Stimulated activated CD4-positive, alpha-beta T cell treated with anti-CD3 and anti-CD28 coated beads, Interleukin-2, amount 100 ng/mL, for 48 hours (primary cell): ENCODE measurements at regions not wholly inside any gene's neighbourhood (a gene's known extent, or its start where the extent isn't known, plus 50 kb on each side); places are given as distances from the start of the nearest gene placed in this dataset.
"Not testable (repeated sequence)": the region's sequence is repeated elsewhere in the genome, so short reads cannot be mapped to it uniquely, and the experiment has no call there.

ENCODE experiments used
- DNase-seq, 2 donors: peaks; one replicate each; pipeline ENCODE4 v3.0.0-alpha.2; 2020

DNA sequence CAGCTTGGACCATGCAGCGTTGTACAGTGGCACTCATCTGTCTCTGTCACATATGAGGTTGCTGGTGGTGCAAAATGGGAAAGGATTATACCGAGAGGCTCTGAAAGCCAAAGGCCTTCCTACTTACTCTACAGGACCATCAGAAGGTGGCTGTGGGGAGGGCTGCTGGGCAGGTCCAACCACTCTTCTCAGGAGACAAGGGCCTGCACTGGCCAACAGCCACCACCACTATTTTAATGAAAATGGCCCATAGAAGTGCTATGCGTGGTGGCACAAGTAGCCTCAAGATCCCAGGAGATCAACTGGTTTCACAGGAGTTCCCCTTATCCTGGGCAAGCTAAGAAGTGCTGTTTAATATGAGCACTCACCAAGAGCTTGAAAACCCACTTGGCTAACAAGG lies 52.3 kb downstream of the MRPL57 start:
- no peak for DNase-seq

DNA sequence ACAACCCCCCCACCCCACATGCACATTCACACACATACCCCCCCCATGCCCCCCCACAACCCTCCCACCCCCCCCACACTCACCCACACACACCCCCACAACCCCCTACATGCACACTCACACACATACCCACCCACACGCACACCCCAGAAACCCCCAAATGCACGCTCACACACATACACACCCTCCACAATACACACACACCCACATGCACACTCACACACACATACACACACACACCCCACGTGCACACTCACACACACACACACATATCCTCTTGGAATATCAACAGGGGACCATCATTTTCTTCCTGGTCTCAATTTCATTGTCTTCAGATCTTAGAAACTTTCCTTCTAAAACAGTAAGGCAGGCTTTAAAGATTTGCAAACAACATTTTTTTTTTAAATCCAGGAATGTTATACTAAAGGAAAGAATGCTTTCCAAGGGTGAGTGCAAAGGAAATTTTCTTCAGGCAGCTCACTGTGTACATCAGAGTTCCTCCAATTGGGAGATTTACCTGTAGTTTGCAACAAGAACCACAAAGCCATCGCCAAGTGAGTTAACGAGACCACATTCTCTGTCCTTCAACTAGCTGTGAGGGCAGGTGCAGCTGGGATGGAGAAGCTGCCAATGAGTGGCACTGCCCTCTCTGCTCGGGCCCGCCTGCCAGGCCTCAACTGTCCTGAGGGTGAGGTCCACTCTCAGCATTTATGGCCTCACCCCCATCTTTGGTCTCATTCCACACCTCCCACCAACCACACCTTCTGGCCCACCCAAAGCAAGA lies 53.0 kb downstream of the MRPL57 start:
- DNase-seq: no peak

GRCh38 chr13:21230516-21230915 lies 54.1 kb downstream of the MRPL57 start:
- no peak for DNase-seq

DNA sequence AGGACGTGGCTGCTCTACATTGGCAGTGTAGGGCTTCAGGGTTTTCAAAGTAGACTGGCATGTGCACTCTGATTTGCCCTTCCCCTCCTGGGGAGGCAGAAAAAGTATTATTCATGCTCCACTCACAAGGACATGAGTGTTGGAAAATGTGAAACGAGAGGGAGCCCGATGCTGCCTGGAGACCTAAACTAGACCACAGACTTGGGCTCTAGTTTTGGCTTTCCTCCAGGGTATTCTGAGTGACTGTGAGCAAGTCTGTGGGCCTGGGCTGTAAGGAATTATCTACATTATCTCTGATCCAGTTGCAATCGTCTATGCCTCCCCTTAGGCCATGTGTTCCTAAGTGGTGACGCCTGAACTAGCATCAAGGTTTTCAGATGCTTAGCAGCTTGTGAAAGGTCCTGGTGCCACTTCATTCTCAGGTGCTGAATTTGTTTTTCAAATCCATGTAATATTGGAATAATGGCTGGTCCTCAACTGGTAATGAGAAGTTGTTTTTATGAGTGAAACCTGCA lies 55.0 kb downstream of the MRPL57 start:
- DNase-seq: no peak

GRCh38 chr13:21232196-21232595 lies 55.7 kb downstream of the MRPL57 start:
- DNase-seq: no peak

GRCh38 chr13:21232599-21232998 lies 56.1 kb downstream of the MRPL57 start:
- DNase-seq: no peak

DNA sequence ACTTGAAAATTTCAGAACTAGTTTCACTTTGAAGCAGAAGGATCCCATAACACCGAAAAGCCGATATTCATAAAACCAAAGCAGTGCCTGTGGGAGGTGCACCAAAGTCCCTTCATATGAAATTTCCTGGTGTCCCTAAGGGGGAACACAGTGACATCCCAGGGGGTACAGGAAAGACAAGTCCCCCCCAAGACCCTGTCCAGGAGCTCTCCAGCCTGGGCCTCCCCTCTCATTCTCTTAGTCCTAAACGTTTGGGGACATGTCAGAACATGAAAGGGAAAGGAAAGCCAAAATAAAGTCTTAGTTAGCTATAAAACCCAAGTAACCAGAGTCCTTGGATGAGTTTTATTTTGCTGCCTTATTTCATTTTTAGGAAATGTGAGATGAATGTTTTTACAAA lies 56.6 kb downstream of the MRPL57 start:
- no peak for DNase-seq

DNA sequence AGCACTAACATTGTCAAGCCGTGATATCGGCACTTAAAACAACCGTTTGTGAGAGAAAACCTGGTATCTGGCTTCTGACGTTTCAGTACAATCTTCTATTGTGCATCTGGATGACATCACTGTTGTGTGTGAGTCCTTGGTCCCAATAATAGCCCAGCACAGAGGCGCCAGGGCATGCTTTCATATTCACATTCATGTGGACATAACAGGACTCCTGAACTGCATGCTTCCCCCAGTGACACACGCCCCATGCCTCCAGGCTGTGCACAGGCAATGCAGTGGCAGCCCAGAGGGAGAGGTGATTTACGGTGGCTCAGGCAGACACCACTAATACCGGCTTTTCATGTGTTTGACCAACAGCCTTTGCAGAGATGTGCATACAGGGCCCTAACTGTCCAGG lies 58.1 kb downstream of the MRPL57 start:
- DNase-seq: no peak

DNA sequence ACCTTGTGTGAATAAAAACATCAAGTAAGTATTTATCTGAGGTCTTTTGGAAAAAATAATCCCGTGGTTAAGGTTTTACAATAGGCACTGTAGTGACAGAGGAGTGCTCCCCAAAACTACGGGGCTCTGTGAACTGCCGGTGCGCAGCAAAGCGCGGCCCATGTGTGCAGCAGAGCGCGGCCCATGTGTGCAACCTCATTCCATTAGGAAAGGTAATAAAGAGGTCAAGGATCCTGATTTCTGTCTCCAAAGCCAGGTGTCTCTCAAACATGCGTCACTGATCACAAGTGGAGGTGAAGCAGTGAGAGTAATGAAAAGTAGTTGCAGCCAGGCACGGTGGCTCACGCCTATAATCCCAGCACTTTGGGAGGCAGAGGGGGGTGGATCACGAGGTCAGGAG lies 58.7 kb downstream of the MRPL57 start:
- no peak for DNase-seq

DNA sequence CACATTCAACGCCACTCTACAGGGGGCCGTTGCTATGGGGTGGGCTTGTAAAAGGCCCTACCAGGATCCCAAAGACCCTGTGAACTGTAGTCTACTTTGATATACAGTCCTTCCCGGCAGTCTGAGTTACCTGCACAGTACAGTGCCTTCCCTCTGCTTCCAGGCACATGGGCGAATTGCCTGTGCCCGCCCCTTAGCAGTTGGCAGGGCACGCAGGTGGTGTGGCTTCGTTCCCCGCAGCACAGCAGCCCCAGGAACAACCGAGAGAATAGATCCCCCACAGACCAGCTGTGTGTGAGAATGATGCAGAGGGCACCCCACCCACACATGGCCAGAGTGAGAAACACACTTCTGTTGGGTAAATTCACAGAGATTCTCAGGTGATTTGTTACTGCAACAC lies 60.6 kb downstream of the MRPL57 start:
- no peak for DNase-seq

GRCh38 chr13:21238267-21238666 lies 61.8 kb downstream of the MRPL57 start:
- no peak for DNase-seq

- no peak for DNase-seq
Observed at GRCh38 chr13:21240586-21240985, 64.1 kb downstream of the MRPL57 start.

GRCh38 chr13:21242236-21242635 lies 65.8 kb downstream of the MRPL57 start:
- no peak for DNase-seq

DNA sequence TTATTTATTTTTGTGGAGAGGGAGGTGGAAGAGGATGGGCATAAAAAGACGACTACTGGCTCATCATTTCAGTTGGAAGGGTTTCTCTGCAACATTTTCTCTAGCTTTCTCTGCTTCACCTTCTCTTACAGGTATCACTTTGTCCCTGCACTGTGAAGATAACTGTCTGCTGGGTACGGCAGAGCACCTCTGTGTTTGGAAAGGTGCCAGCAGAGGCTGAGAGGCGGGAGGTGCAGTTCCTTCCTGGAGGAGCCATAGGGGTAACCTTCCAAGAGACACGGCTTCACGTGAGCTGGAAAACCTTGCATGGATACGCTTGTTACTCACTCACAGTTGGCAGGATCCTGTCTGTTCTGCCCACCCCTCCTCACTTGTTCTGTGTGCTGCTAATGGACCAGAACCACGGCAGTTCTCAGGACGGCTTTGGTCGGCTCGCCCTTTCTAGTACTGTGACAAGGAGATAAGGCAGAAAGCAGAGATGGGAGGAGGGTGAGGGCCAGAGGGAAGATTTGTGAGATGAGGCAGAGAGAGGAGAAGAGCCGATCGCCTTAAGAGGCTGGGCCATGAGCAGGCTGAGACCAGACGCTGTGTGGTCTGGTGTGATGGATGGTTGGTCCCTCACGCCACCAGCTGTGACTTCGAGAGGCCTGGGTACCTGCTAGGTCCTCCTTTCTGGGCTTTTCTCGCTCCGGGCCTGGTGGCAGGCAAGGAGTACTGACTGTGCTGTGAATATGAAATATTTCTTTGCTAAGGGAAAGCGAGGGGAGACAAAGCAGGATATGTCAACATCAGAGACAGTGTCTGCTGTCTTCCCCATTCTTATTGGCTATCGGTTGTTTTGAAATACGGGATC lies 66.8 kb downstream of the MRPL57 start:
- DNase-seq: no peak

DNA sequence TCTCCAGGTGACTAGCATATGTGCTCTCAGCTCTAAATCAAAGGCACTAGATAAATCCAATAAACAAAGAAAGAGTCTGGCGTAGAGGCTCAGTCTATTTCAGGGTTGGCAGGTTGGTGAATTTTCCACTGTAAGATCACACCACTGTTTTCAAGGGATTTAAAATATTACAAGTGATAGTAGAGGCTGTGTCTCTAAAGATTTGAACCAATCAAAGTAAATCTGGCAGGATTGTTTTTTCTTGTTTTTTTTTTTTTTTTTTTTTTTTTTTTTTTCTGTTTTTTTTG lies 67.4 kb downstream of the MRPL57 start:
- DNase-seq: not testable (repeated sequence)

DNA sequence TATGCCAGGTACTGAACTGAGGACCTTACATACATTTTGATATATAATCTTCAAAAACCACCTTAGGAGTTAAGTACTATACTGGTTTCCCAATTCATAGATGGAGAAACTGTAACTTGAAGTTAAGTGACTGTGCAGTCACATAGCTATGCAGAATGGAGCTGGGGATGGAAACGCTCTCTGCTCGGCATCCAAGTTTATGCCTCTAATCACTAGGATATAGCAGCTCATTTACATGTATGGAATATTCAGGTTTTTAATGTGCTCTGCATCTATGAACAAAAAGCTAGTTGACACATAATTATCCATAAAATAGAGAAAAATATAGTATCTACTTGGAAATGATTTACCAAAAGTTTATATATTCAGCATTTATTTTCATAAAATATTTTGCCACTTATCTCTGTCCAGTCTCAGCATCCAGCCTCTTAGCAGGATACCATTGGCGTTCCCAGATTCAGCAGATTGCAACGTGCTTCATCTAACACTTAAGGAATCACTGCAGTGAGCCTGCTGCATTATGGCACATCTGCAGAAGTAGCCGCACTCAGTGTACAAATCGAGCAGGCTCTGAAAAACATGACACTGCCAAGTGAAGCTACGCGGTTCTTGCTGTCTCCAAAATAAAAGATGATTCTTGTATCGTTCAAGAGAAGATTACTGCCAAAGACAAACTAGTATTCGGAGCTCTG lies 70.4 kb downstream of the MRPL57 start:
- DNase-seq: no peak

DNA sequence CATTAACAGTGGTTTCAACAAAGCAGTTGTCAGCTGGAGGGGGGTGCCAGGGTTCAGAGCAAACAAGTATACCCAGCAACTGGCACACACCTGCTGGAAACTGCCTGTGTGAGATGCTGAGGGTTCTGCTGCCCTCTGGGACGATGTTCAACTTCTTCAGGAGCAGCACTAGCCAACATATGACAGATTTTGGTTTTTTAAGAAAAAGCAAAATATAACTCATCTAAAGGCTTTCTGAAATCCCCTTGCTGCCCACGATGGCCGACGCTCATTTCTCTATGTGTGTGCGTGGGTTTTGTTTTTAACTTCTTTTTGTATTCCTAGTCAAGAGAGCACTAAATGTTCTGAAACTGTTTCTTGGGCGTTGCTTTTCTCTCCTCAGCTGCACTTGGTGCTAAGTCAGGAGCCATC lies 79.9 kb downstream of the MRPL57 start:
- no peak for DNase-seq

- no peak for DNase-seq
Observed at GRCh38 chr13:21256891-21257290, 80.4 kb downstream of the MRPL57 start.

DNA sequence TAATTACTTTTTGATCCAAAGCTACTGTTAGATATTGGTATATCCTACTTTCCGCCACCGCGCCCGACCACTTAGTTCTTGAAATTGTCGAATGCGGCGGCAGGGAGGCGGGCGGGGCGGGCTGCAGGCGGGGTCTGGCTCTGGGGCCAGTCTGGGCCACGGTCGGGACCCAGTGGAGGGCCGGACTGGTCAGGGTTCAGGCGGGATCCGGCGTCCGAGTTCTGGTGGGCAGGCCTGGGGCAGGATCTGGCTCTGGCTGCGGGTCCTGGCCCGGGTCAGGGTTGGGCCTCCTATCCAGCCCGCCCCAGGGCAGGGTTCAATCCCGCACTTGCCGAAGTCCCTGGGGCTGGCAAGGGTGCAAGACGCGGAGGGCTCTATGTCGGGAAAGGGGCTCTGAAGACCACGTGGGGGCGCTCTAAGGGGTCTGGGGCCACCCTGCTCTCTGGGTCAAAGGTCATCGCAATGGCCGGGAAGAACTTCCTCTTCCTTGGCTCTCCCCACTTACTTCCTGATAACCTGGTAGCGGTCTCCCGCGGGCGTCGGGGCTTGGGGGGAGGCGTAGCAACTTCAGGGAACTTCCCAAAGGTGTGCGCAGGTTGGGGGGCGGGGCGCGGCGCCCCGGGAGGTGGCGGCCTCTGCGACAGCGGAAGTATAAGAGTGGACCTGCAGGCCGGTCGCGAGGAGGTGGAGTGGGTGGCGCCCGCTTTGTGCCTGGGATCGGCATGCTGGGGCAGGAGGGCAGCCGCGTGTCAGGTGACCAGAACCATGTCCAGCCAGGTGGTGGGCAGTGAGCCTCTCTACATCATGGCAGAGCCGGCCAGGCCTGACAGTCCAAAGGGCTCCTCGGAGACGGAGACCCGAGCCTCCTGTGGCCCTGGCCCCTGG lies 83.4 kb downstream of the MRPL57 start:
- DNase-seq: no peak

DNA sequence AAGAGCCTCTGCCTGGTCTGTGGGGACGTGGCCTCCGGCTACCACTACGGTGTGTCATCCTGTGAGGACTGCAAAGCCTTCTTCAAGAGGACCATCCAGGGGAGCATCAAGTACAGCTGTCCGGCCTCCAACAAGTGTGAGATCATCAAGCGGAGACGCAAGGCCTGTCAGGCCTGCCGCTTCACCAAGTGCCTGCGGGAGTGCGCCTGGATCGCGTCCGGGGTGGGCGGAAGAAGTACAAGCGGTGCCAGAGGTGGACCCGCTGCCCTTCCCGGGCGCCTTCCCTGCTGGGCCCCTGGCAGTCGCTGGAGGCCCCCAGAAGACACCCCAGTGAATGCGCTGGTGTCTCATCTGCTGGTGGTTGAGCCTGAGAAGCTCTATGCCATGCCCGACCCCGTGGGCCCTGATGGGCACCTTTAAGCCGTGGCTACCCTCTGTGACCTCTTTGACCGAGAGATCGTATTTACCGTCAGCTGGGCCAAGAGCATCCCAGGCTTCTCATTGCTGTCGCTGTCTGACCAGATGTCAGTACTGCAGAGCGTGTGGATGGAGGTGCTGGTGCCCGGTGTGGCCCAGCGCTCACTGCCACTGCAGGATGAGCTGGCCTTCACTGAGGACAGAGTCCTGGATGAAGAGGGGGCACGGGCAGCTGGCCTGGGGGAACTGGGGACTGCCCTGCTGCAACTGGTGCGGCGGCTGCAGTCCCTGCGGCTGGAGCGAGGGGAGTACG lies 84.3 kb downstream of the MRPL57 start:
- not testable (repeated sequence) for DNase-seq

DNA sequence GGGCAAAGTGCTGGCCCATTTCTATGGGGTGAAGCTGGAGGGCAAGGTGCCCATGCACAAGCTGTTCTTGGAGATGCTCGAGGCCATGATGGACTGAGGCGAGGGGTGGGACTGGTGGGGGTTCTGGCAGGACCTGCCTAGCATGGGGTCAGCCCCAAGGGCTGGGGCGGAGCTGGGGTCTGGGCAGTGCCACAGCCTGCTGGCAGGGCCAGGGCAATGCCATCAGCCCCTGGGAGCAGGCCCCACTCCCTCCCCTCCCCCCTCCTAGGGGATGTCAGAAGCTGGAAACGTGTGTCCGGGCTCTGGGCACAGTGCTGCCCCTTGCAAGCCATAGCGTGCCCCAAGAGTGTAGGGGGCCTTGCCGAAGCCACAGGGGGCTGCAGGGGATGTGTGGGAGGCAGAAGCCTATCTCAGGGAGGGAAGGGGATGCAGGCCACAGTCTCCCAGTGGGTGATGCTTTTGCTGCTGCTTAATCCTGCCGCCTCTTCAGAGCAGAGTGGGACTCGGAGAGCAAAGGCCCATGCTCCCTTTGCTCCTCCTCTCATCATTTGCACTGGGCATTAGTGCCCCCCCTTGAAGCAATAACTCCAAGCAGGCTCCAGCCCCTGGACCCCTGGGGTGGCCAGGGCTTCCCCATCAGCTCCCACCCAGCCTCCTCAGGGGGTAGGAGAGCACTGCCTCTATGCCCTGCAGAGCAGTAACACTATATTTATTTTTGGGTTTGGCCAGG lies 85.2 kb downstream of the MRPL57 start:
- DNase-seq: not testable (repeated sequence)
